HCT116 (cell line): ENCODE measurements at regions not wholly inside any gene's neighbourhood (a gene's known extent, or its start where the extent isn't known, plus 50 kb on each side); places are given as distances from the start of the nearest gene placed in this dataset.

Experiments
- ATAC-seq: fragments of 200-7000 bp; cut with Tn5 transposase; 2 replicates; pipeline ENCODE4 v1.9.1; 2020; ENCODE audit warnings: mild to moderate bottlenecking, moderate library complexity
- BruUV-seq: library from RNA; stranded (reverse); fragments of 400-500 nt; replicated peaks from 2 replicates; lab custom pipeline; 2021; lab: Mats Ljungman, UMichigan
- CTCF ChIA-PET: fragments of 300-600 bp; sonication (Branson Sonifier 250); formaldehyde crosslinking; loops from one replicate; lab custom pipeline; 2021; ENCODE audit warnings: antibody characterized with exemption; lab: Charles Lee
- POLR2A ChIA-PET: fragments of 300-600, 350-600 bp; sonication (Branson Sonifier 250); formaldehyde crosslinking; loops from one replicate; lab custom pipeline; 2021; ENCODE audit warnings: antibody characterized with exemption; lab: Charles Lee
- RAD21 ChIA-PET, 2 experiments: fragments of 300-600 bp; sonication (Branson Sonifier 250); formaldehyde crosslinking; loops; one replicate each; lab custom pipeline; 2023; ENCODE audit warnings: low total read pairs in 2 of 2; ENCODE audit not compliant: uncharacterized antibody in 2 of 2, unreplicated experiment in 2 of 2, low non-redundant PET in 1 of 2; lab: Charles Lee
- DNase-seq: peaks from one replicate; pipeline ENCODE4 v3.0.0-alpha.2; 2010; ENCODE audit warnings: low read depth, low spot score
- H2AFZ ChIP-seq: fragments of 200-600 bp; shearing (Covaris generic), sonication (generic); 2 replicates; pipeline ENCODE4 v1.6.1; 2017; ENCODE audit warnings: low read depth, mixed run types, mixed read lengths, antibody characterized with exemption, low read length; ENCODE audit not compliant: poor library complexity, severe bottlenecking
- H3K27ac ChIP-seq: 2 replicates; pipeline ENCODE4 v1.5.1; 2012; ENCODE audit warnings: low read depth, low read length
- H3K27me3 ChIP-seq: fragments of 200-600 bp; sonication (generic); 2 replicates; pipeline ENCODE4 v1.6.1; 2016; ENCODE audit warnings: mixed run types, low read length, mixed read lengths; ENCODE audit not compliant: insufficient read depth
- H3K36me3 ChIP-seq, 2 experiments: fragments of 200-500 bp in 1 of 2; fragments of 200-600 bp in 1 of 2; sonication (Bioruptor generic) in 1 of 2; sonication (generic) in 1 of 2; 2 replicates each; pipeline versions ENCODE4 v1.5.1 to v1.6.1; 2014 to 2016; ENCODE audit warnings: low read length in 2 of 2, inconsistent platforms in 1 of 2, mixed read lengths in 1 of 2, mixed run types in 1 of 2; ENCODE audit not compliant: insufficient read depth in 2 of 2, control insufficient read depth in 1 of 2
- H3K4me1 ChIP-seq, 2 experiments: fragments of 200-600 bp in 1 of 2; sonication (generic) in 1 of 2; 2 replicates each; pipeline versions ENCODE4 v1.5.1 to v1.6.1; 2012 to 2017; ENCODE audit warnings: low read length in 2 of 2, inconsistent platforms in 1 of 2, mild to moderate bottlenecking in 1 of 2, mixed read lengths in 1 of 2, mixed run types in 1 of 2, moderate library complexity in 1 of 2; ENCODE audit not compliant: insufficient read depth in 2 of 2, control insufficient read depth in 1 of 2
- H3K4me2 ChIP-seq: fragments of 200-600 bp; sonication (generic); 2 replicates; pipeline ENCODE4 v1.6.1; 2017; ENCODE audit warnings: mixed run types, low read length, mixed read lengths
- H3K4me3 ChIP-seq, 2 experiments: fragments of 200-600 bp in 1 of 2; sonication (generic) in 1 of 2; replicated peaks in 1 of 2; 2 replicates each; pipeline ENCODE4 v1.5.1; 2011 to 2016; ENCODE audit warnings: low read length in 2 of 2, control low read depth in 1 of 2, low read depth in 1 of 2, mild to moderate bottlenecking in 1 of 2, mixed read lengths in 1 of 2, mixed run types in 1 of 2
- H3K79me2 ChIP-seq: fragments of 200-600 bp; sonication (generic); 2 replicates; pipeline ENCODE4 v1.6.1; 2017; ENCODE audit warnings: mild to moderate bottlenecking, mixed run types, low read length, moderate library complexity, mixed read lengths; ENCODE audit not compliant: insufficient read depth
- H3K9ac ChIP-seq: fragments of 200-600 bp; sonication (generic); 2 replicates; pipeline ENCODE4 v1.6.1; 2016; ENCODE audit warnings: low read length, mixed read lengths
- H3K9me2 ChIP-seq: fragments of 200-600 bp; sonication (generic), shearing (Covaris generic); 2 replicates; pipeline ENCODE4 v1.6.1; 2017; ENCODE audit warnings: mixed run types, mild to moderate bottlenecking, moderate library complexity; ENCODE audit not compliant: insufficient read depth
- H3K9me3 ChIP-seq, 2 experiments: fragments of 200-500 bp in 1 of 2; fragments of 200-600 bp in 1 of 2; sonication (Bioruptor generic) in 1 of 2; sonication (generic) in 1 of 2; 2 replicates each; pipeline ENCODE4 v1.6.1; 2014 to 2017; ENCODE audit warnings: low read length in 2 of 2, mixed read lengths in 2 of 2, inconsistent platforms in 1 of 2, low read depth in 1 of 2, mild to moderate bottlenecking in 1 of 2, mixed run types in 1 of 2, moderate library complexity in 1 of 2; ENCODE audit not compliant: control insufficient read depth in 1 of 2, insufficient read depth in 1 of 2
- H4K20me1 ChIP-seq: fragments of 200-600 bp; sonication (generic), shearing (Covaris generic); 2 replicates; pipeline ENCODE4 v1.6.1; 2017; ENCODE audit warnings: mixed run types, mild to moderate bottlenecking, moderate library complexity; ENCODE audit not compliant: insufficient read depth
- ATF3 ChIP-seq: IDR thresholded peaks from 2 replicates; pipeline ENCODE4 v1.6.1; 2012
- CTCF ChIP-seq, 3 experiments: fragments of 200-600 bp in 1 of 3; sonication (generic) in 1 of 3; IDR thresholded peaks in 2 of 3; conservative IDR thresholded peaks in 1 of 3; 2 replicates each; pipeline ENCODE4 v1.5.1; 2012 to 2017; ENCODE audit warnings: low read depth in 2 of 3, low read length in 2 of 3, antibody characterized with exemption in 1 of 3, borderline replicate concordance in 1 of 3, control low read depth in 1 of 3, mild to moderate bottlenecking in 1 of 3, mixed read lengths in 1 of 3, mixed run types in 1 of 3, moderate library complexity in 1 of 3; ENCODE audit not compliant: insufficient read depth in 1 of 3
- EZH2 ChIP-seq: fragments of 200-600 bp; sonication (generic); IDR thresholded peaks from 2 replicates; pipeline ENCODE4 v1.6.1; 2017; ENCODE audit warnings: antibody characterized with exemption, mixed run types
- EZH2phosphoT487 ChIP-seq: fragments of 200-600 bp; IDR thresholded peaks from 2 replicates; pipeline ENCODE4 v1.6.1; 2018; ENCODE audit warnings: antibody characterized with exemption, borderline replicate concordance
- JUND ChIP-seq: IDR thresholded peaks from 2 replicates; pipeline ENCODE4 v1.6.1; 2012
- MAX ChIP-seq: IDR thresholded peaks from 2 replicates; pipeline ENCODE4 v1.6.1; 2012
- POLR2A ChIP-seq: IDR thresholded peaks from 2 replicates; pipeline ENCODE4 v1.7.0; 2011; ENCODE audit warnings: borderline replicate concordance; ENCODE audit not compliant: insufficient read depth, insufficient read length; ENCODE audit errors: extremely low read depth
- POLR2AphosphoS5 ChIP-seq: IDR thresholded peaks from 2 replicates; pipeline ENCODE4 v1.6.1; 2011; ENCODE audit warnings: mild to moderate bottlenecking, low read depth, low read length, moderate library complexity
- REST ChIP-seq: IDR thresholded peaks from 2 replicates; pipeline ENCODE4 v1.6.1; 2012; ENCODE audit warnings: low read depth
- SP1 ChIP-seq: IDR thresholded peaks from 2 replicates; pipeline ENCODE4 v1.6.1; 2012; ENCODE audit warnings: low read depth
- YY1 ChIP-seq: IDR thresholded peaks from 2 replicates; pipeline ENCODE4 v1.6.1; 2011; ENCODE audit warnings: low read length, low read depth, moderate library complexity, mild to moderate bottlenecking; ENCODE audit not compliant: insufficient replicate concordance; ENCODE audit errors: extremely low read depth
- ZFX ChIP-seq: fragments of 450-650 bp; IDR thresholded peaks from 2 replicates; pipeline ENCODE4 v1.6.1; 2017
- intact Hi-C: fragments of 100-400 bp; cut with micrococcal nuclease; formaldehyde crosslinking; loops from 2 replicates; pipeline ENCODE4 v1.10.0; 2022

- Histone ChIP-seq H3K4me2 (no peak overlapping the region), H3K9me2 (no peaks in the 10 kb centered on the region), H2AFZ (no peak overlapping the region), H3K9ac (no peak overlapping the region), H3K4me3 (no peak overlapping the region), H3K4me1 (no peaks in the 10 kb centered on the region), H4K20me1 (no peaks in the 10 kb centered on the region)
- POLR2A ChIA-PET = no interaction called here
- no peak for DNase-seq
- BruUV-seq = no TSS peak
- intact Hi-C loops = no loop called here
- no peak for ATAC-seq
- TF ChIP-seq POLR2AphosphoS5 (no peak), MAX (no peak), ATF3 (no peak), SP1 (no peak)
- TF ChIP-seq, all 23 proteins: peak for 0
- H3K36me3 ChIP-seq = no peaks in the 10 kb centered on the region
- ChIA-PET RAD21 (no interaction called here), CTCF (no interaction called here)
- no peaks in the 10 kb centered on the region for H3K27me3 ChIP-seq
- H3K79me2 ChIP-seq = no peaks in the 10 kb centered on the region
- H3K27ac ChIP-seq = no peak overlapping the region
- no peaks in the 10 kb centered on the region for H3K9me3 ChIP-seq
These were observed 596.9 kb downstream of the ZBBX start for GRCh38 chr3:166783206-166783605.

GRCh38 chr3:166764698-166765318 lies 615.3 kb downstream of the ZBBX start:
- peaks cover 0 to 4% of the 10 kb centered on the region in 2 experiments; a peak in 1 of 4 replicates for H3K9me3 ChIP-seq
- ChIA-PET POLR2A (no interaction called here), CTCF (no interaction called here), RAD21 (no interaction called here)
- H3K4me3 ChIP-seq = no peak overlapping the region
- no peaks in the 10 kb centered on the region for H3K36me3 ChIP-seq
- ATAC-seq = no peak
- no peak overlapping the region for H3K4me2 ChIP-seq
- H3K27ac ChIP-seq = no peak overlapping the region
- no peak overlapping the region for H3K9ac ChIP-seq
- TF ChIP-seq EZH2 (no peak), YY1 (no peak), POLR2A (no peak), JUND (no peak), EZH2phosphoT487 (no peak), POLR2AphosphoS5 (no peak), CTCF (IDR thresholded peaks at IDR 0.05 in 2 of 3, conservative IDR thresholded peaks at IDR 0.05 in 1 of 3; ENCODE audit: borderline replicate concordance in 1 of 3, insufficient read depth in 1 of 3, low read depth in 2 of 3, low read length in 2 of 3) (no peak), REST (no peak), MAX (no peak), ZFX (no peak)
- H4K20me1 ChIP-seq = no peaks in the 10 kb centered on the region; the same call in 1 of the 2 replicates
- no TSS peak for BruUV-seq
- no peaks in the 10 kb centered on the region for H3K79me2 ChIP-seq
- H3K27me3 ChIP-seq = no peaks in the 10 kb centered on the region
- no peaks in the 10 kb centered on the region for H3K4me1 ChIP-seq
- intact Hi-C loops = no loop called here
- no peaks in the 10 kb centered on the region for H3K9me2 ChIP-seq
- DNase-seq = no peak
- no peak overlapping the region for H2AFZ ChIP-seq
